Astrocyte (in vitro differentiated cells and primary cell): ENCODE measurements at regions not wholly inside any gene's neighbourhood (a gene's known extent, or its start where the extent isn't known, plus 50 kb on each side); places are given as distances from the start of the nearest gene placed in this dataset.

Experiments
- DNase-seq: peaks from one replicate; pipeline ENCODE4 v3.0.0-alpha.2; 2010; ENCODE audit warnings: low read depth
- FAIRE-seq: peaks from 2 replicates; lab custom pipeline; 2011; peaks lifted over from hg19 to GRCh38; lab: Jason Lieb, UNC
- H2AFZ ChIP-seq: 2 replicates; pipeline ENCODE4 v1.6.0; 2012; ENCODE audit warnings: low read depth, low read length, inconsistent platforms
- H3K27ac ChIP-seq: 2 replicates; pipeline ENCODE4 v1.5.1; 2011; ENCODE audit warnings: low read depth, low read length, inconsistent platforms
- H3K27me3 ChIP-seq: 2 replicates; pipeline ENCODE4 v1.6.0; 2011; ENCODE audit warnings: low read length, inconsistent platforms; ENCODE audit not compliant: insufficient read depth
- H3K36me3 ChIP-seq: 2 replicates; pipeline ENCODE4 v1.5.1; 2011; ENCODE audit warnings: low read length, inconsistent platforms; ENCODE audit not compliant: insufficient read depth
- H3K4me1 ChIP-seq: 2 replicates; pipeline ENCODE4 v1.5.1; 2011; ENCODE audit warnings: low read length, inconsistent platforms; ENCODE audit not compliant: insufficient read depth
- H3K4me2 ChIP-seq: 2 replicates; pipeline ENCODE4 v1.6.0; 2012; ENCODE audit warnings: low read length, inconsistent platforms
- H3K4me3 ChIP-seq: 2 replicates; pipeline ENCODE4 v1.5.1; 2011; ENCODE audit warnings: low read depth, mild to moderate bottlenecking, low read length, inconsistent platforms; ENCODE audit not compliant: insufficient read depth
- H3K79me2 ChIP-seq: 2 replicates; pipeline ENCODE4 v1.6.0; 2012; ENCODE audit warnings: mild to moderate bottlenecking, low read length, inconsistent platforms; ENCODE audit not compliant: insufficient read depth
- H3K9ac ChIP-seq: 2 replicates; pipeline ENCODE4 v1.6.0; 2012; ENCODE audit warnings: mild to moderate bottlenecking, low read length, inconsistent platforms
- H3K9me3 ChIP-seq: 2 replicates; pipeline ENCODE4 v1.5.1; 2012; ENCODE audit warnings: low read depth, mild to moderate bottlenecking, low read length, inconsistent platforms; ENCODE audit not compliant: insufficient read depth
- H4K20me1 ChIP-seq: 2 replicates; pipeline ENCODE4 v1.6.0; 2012; ENCODE audit warnings: low read length, inconsistent platforms; ENCODE audit not compliant: insufficient read depth
- H3K27ac Mint-ChIP-seq: one replicate; pipeline ENCODE4 v1.8.0; 2021; ENCODE audit warnings: mild to moderate bottlenecking, mixed read lengths; ENCODE audit not compliant: unreplicated experiment
- H3K27me3 Mint-ChIP-seq: one replicate; pipeline ENCODE4 v1.8.0; 2021; ENCODE audit warnings: low read depth, mixed read lengths; ENCODE audit not compliant: unreplicated experiment
- H3K36me3 Mint-ChIP-seq: one replicate; pipeline ENCODE4 v1.8.0; 2021; ENCODE audit warnings: low read depth, mixed read lengths; ENCODE audit not compliant: unreplicated experiment
- H3K4me1 Mint-ChIP-seq: one replicate; pipeline ENCODE4 v1.8.0; 2021; ENCODE audit warnings: low read depth, mixed read lengths; ENCODE audit not compliant: unreplicated experiment
- H3K4me3 Mint-ChIP-seq: one replicate; pipeline ENCODE4 v1.8.0; 2021; ENCODE audit warnings: mild to moderate bottlenecking, moderate library complexity, mixed read lengths; ENCODE audit not compliant: unreplicated experiment
- H3K9me3 Mint-ChIP-seq: one replicate; pipeline ENCODE4 v1.8.0; 2021; ENCODE audit warnings: mild to moderate bottlenecking, mixed read lengths; ENCODE audit not compliant: unreplicated experiment
- EZH2 ChIP-seq: IDR thresholded peaks from 2 replicates; pipeline ENCODE4 v1.6.1; 2012; ENCODE audit warnings: mild to moderate bottlenecking, low read length, inconsistent platforms; ENCODE audit not compliant: insufficient read depth
- TF ChIP-seq, protein P1 (sequence below): IDR thresholded peaks from 2 replicates; pipeline ENCODE4 v1.5.1; 2011; ENCODE audit warnings: low read depth, mild to moderate bottlenecking, inconsistent platforms, low read length, moderate library complexity; ENCODE audit not compliant: insufficient read depth

DNA sequence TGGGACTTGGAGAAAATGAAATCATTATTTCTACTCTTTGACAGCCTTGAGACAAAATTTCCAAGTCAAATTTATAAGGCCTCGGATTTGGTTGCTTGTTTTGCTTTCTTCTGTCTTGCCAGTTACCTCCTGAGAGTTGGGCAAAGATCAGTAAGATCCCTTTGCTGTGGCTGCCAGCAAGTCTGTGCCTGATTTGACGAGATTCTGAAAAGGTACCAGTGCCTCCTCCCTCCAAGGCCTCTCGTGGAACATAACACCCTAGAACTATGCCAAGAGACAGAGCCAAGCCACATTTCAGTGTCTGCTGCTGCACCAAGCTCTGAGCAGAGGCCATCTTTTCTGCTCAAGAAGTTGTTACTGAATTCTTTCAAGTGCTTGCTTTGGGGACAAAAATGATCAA, 61.0 kb downstream of the GTPBP8 start:
- FAIRE-seq (peak; percentile 71), DNase-seq (peak; percentile 47)
- Histone ChIP-seq H3K4me3 (no peak overlapping the region), H3K79me2 (no peaks in the 10 kb centered on the region), H3K27me3 (no peaks in the 10 kb centered on the region), H3K36me3 (no peaks in the 10 kb centered on the region), H3K4me2 (peak overlapping the region; percentile 73), H3K9ac (peak overlapping the region; percentile 21), H3K9me3 (no peaks in the 10 kb centered on the region), H2AFZ (no peak overlapping the region), H3K4me1 (no peaks in the 10 kb centered on the region), H3K27ac (no peak overlapping the region), H4K20me1 (no peaks in the 10 kb centered on the region)
- TF ChIP-seq, protein P1, sequence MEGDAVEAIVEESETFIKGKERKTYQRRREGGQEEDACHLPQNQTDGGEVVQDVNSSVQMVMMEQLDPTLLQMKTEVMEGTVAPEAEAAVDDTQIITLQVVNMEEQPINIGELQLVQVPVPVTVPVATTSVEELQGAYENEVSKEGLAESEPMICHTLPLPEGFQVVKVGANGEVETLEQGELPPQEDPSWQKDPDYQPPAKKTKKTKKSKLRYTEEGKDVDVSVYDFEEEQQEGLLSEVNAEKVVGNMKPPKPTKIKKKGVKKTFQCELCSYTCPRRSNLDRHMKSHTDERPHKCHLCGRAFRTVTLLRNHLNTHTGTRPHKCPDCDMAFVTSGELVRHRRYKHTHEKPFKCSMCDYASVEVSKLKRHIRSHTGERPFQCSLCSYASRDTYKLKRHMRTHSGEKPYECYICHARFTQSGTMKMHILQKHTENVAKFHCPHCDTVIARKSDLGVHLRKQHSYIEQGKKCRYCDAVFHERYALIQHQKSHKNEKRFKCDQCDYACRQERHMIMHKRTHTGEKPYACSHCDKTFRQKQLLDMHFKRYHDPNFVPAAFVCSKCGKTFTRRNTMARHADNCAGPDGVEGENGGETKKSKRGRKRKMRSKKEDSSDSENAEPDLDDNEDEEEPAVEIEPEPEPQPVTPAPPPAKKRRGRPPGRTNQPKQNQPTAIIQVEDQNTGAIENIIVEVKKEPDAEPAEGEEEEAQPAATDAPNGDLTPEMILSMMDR = no peak
- TF ChIP-seq EZH2 = no peak
- Mint-ChIP-seq H3K27me3 (no peaks in the 10 kb centered on the region), H3K27ac (no peak overlapping the region), H3K4me3 (no peak overlapping the region), H3K4me1 (peaks cover 2% of the 10 kb centered on the region), H3K9me3 (no peaks in the 10 kb centered on the region), H3K36me3 (peaks cover 2% of the 10 kb centered on the region)

DNA sequence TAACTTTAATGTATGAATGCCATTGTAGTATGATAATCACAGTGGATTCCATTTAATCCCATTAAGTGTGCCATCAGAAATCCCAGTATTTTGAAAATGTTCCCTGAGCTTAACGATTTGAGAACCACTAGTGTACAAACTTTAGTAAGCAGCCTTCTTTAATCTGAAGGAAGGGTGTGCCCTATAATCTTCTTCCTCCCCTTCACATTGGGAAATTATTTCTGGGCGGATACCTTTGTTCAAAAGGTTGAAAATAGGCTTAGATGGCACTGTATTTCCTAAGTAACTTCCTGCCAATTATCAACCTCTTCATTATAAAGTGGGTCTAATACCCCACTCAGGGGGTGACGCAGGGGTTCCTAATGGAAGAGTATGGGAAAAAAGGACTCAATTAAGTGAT, 62.4 kb downstream of the GTPBP8 start:
- H4K20me1 ChIP-seq = no peaks in the 10 kb centered on the region
- Mint-ChIP-seq H3K4me3 (no peak overlapping the region), H3K27me3 (no peaks in the 10 kb centered on the region), H3K27ac (no peak overlapping the region), H3K9me3 (no peaks in the 10 kb centered on the region), H3K4me1 (peaks cover 2% of the 10 kb centered on the region), H3K36me3 (no peaks in the 10 kb centered on the region)
- no peak overlapping the region for H3K9ac ChIP-seq
- no peak overlapping the region for H2AFZ ChIP-seq
- no peak for DNase-seq
- H3K9me3 ChIP-seq = no peaks in the 10 kb centered on the region
- H3K79me2 ChIP-seq = no peaks in the 10 kb centered on the region
- TF ChIP-seq, protein P1 = no peak
- no peak for TF ChIP-seq EZH2
- no peak overlapping the region for H3K27ac ChIP-seq
- H3K4me1 ChIP-seq = no peaks in the 10 kb centered on the region
- no peak for FAIRE-seq
- no peak overlapping the region for H3K4me3 ChIP-seq
- H3K27me3 ChIP-seq = no peaks in the 10 kb centered on the region
- no peaks in the 10 kb centered on the region for H3K36me3 ChIP-seq
- no peak overlapping the region for H3K4me2 ChIP-seq

DNA sequence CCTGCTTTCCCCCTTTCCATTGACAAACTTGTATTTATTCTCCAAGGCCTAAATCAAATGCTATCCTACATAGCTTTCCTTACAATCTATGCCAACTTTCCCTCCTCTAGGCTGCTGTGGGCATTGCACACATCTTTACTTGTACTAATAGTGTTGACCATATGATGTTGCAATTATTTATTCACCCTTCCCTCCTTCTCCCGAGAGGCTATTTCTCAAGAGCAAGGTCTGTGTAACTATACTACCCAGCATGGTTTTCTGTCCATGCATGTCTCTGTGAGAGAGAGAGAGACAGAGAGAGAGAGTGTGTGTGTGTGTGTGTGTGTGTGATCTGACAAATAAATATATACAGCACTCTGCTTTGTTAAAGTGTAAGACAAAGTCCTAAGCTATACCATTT, 63.8 kb downstream of the GTPBP8 start:
- Histone ChIP-seq H3K9me3 (no peaks in the 10 kb centered on the region), H4K20me1 (no peaks in the 10 kb centered on the region), H3K27ac (no peak overlapping the region), H3K9ac (no peak overlapping the region), H2AFZ (no peak overlapping the region), H3K4me2 (no peak overlapping the region), H3K36me3 (no peaks in the 10 kb centered on the region), H3K4me1 (no peaks in the 10 kb centered on the region), H3K27me3 (no peaks in the 10 kb centered on the region), H3K4me3 (no peak overlapping the region), H3K79me2 (no peaks in the 10 kb centered on the region)
- no peaks in the 10 kb centered on the region for H3K36me3 Mint-ChIP-seq
- no peaks in the 10 kb centered on the region for H3K9me3 Mint-ChIP-seq
- no peaks in the 10 kb centered on the region for H3K27me3 Mint-ChIP-seq
- H3K4me1 Mint-ChIP-seq = peaks cover 2% of the 10 kb centered on the region
- no peak overlapping the region for H3K27ac Mint-ChIP-seq
- no peak for FAIRE-seq
- no peak for TF ChIP-seq EZH2
- TF ChIP-seq, protein P1 = no peak
- DNase-seq = peak; percentile 49
- no peak overlapping the region for H3K4me3 Mint-ChIP-seq
